GM12875 (cell line): ENCODE measurements at regions not wholly inside any gene's neighbourhood (a gene's known extent, or its start where the extent isn't known, plus 50 kb on each side); places are given as distances from the start of the nearest gene placed in this dataset.

Source experiments
- H3K4me3 ChIP-seq: one replicate; pipeline ENCODE4 v1.5.1; 2011; ENCODE audit warnings: low read depth, low read length, control low read depth
- CTCF ChIP-seq: IDR thresholded peaks from 2 replicates; pipeline ENCODE4 v1.5.1; 2011; ENCODE audit warnings: low read depth, mild to moderate bottlenecking, control low read depth, inconsistent platforms, low read length, moderate library complexity, borderline replicate concordance; ENCODE audit not compliant: insufficient read depth

- no peak overlapping the region for H3K4me3 ChIP-seq
- TF ChIP-seq CTCF = no peak
Measured at GRCh38 chr1:166283600-166283999, 116.8 kb upstream of the FAM78B start.

DNA sequence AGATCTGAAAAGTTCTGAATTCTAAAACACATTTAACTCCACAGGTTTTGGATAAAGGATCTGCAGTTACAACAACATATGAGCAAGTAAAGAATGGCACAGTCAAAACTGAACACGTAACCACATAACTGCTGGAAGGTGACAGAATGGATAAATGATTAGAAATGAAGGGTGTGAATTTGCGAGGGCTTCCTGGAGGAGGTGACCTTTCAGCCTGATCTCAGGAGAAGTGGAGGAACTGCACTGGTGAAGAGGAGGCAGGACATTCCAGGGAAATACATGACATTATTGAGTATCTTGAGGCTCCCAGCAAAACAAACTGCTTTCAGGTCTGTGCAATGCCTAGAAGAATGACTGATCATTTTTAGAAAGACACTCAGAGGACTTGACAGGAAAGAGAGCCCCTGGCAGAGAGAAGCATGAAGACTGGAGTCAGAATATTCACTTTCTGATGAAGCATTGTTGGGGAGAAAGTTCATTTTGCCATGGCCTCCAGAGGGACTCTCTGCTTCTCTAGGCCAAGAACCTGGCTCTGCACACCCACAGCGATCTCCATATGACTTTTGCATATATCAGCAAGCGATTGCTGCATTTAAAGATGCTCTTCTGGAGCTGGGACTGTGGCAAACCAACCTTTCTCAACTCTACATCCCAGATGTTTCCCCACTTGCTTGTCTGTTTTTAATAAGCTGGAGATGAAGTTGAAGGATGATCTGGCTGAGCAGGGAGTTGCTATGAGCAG is 122.7 kb upstream of the FAM78B start:
- no peak for TF ChIP-seq CTCF

GRCh38 chr1:166295656-166296055 is 128.9 kb upstream of the FAM78B start:
- TF ChIP-seq CTCF = no peak
- H3K4me3 ChIP-seq = no peak overlapping the region

More for the DNA sequence above, 122.7 kb upstream of the FAM78B start:
- no peak overlapping the region for H3K4me3 ChIP-seq

- H3K4me3 ChIP-seq = no peak overlapping the region
- no peak for TF ChIP-seq CTCF
Measured at GRCh38 chr1:166297993-166298392, 131.2 kb upstream of the FAM78B start.

DNA sequence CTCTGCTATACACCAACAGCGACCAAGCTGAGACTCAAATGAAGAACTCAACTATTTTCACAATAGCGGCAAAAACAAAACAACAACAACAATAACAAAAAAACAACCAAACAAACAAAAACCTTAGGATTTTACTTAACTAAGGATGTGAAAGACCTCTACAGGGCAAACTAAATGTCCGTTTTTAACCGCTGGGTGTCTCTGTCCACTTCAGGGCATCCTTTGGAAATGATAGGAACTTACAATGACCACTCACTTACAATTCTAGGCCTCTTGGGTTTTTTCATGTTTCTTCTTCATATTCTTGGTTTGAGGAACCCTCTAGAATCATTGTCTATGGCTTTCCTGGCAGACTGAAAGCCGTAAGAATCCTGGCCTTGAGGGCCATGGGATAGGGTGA is 134.0 kb upstream of the FAM78B start:
- H3K4me3 ChIP-seq = no peak overlapping the region
- TF ChIP-seq CTCF = no peak

DNA sequence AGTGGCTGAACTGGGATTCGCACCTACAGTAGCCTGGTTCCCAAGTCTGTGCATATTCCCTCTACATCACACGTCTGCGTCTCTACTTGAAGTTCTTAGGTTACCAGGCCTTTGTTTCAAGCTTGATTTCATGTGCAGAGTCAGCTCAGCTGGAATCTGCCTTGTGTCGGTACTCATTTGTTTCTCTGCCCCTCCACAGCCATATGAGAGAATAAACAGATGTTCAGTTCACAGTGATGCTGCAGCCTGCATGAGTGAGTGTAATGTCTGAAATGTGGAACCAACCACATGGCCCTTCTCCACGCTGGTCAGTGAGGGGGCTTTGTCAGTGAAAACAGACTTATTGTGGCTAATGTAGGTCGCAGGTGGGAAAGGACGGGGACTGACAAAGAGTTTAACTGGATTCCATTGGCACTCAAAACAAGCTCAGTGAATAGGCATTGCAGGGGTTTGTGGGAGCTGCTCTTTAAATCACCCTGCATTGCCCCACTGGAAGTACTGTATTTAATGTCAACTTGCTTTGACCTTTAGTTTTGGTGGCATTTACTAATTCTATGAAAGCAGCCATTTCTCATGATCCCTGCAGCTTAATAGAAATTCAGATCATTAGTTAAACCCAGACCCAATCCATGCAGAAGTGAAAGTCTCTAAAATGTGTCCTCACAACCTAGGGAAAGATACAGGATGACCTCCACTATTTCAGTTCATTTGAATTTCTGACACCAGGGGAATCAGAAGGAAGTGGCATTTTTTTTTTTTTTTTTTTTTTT is 136.4 kb upstream of the FAM78B start:
- H3K4me3 ChIP-seq = no peak overlapping the region
- no peak for TF ChIP-seq CTCF

DNA sequence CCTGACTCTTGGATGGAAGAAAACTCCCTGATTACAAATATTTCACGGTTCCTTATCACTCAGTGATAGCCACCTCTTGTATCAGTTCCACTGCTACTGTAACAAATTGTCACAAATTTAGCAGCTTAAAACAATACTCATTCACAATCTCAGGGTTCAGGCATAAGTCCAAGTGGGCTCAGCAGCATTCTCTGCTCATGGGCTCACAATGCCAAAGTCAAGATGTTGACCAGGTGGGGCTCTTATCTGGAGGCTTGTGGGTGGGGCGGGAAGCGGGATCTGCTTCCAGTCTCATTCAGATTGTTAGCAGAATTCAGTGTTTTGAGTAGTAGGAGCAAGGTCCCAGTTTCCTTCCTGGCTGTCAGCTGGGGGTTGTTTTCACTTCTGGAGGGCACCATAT is 137.3 kb upstream of the FAM78B start:
- TF ChIP-seq CTCF = no peak
- no peak overlapping the region for H3K4me3 ChIP-seq
